GM18507 (cell line): ENCODE measurements at regions not wholly inside any gene's neighbourhood (a gene's known extent, or its start where the extent isn't known, plus 50 kb on each side); places are given as distances from the start of the nearest gene placed in this dataset.

ENCODE experiments used
- DNase-seq: peaks from one replicate; pipeline ENCODE4 v3.0.0; 2011; ENCODE audit warnings: low read depth; ENCODE audit not compliant: insufficient read length; ENCODE audit errors: extremely low spot score
- FAIRE-seq: peaks from 2 replicates; lab custom pipeline; 2011; peaks lifted over from hg19 to GRCh38; lab: Jason Lieb, UNC

DNA sequence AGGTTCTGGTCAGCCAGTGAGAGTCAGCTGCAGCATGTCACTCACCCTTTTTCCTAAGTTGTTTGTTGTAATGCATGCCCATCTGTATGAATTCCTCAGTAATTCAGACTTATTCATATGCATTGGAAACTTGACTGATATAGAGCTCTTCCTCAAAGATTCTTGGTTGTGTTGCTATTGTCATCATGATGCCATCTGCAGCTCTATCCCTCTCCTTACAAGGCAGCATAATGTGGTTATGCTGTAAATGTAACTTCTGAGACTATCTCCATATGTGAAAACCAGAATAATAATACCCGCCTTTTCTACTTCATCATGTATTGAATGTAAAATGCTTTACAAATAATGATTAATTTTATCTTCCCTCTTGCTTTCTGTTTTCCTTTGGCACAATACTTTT is 252.6 kb upstream of the MTPN start:
- FAIRE-seq, result no peak
- no peak for DNase-seq

GRCh38 chr7:136228171-136228570 is 251.0 kb upstream of the MTPN start:
- DNase-seq (no peak), FAIRE-seq (no peak)

- FAIRE-seq (no peak), DNase-seq (no peak)
These were observed 237.2 kb upstream of the MTPN start for GRCh38 chr7:136214356-136214755.

DNA sequence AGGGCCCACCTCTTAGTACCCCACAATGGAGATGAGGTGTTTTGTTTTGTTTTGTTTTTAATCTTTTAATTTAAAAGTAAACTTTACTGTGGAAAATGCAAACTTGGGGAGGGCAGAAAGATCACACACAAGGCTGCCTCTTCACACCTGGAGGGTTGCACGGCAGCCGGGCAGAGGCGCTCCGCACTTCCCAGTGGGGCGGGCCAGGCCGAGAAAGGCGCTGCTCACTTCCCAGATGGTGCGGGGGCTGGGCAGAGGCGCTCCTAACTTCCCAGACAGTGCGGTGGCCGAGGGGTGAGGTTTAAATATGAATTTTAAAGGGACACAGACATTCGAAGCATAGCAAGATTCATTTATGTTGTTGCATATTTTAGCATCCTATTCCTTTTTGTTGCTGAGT is 235.9 kb upstream of the MTPN start:
- FAIRE-seq (no peak), DNase-seq (no peak)

DNA sequence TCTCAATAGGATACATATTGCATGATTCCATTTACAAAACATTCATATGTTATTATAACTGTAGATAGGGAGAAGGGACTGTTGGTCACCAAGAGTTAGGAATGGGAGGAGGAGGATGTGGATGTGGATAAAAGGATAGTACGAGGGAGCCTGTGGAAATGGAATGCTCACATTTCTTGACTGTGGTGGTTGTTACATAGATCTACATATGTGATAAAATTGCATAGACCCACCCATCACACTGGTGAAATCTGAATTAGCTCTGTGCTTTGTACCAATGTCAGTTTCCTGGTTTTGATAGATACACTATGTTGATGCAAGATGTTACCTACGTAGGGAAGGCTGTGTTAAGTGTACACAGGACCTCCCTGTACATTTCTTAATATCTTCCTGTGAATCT is 233.5 kb upstream of the MTPN start:
- DNase-seq (no peak), FAIRE-seq (no peak)

- no peak for DNase-seq
- no peak for FAIRE-seq
These were observed 232.9 kb upstream of the MTPN start for GRCh38 chr7:136210079-136210478.

- FAIRE-seq, result no peak
These were observed 228.8 kb upstream of the MTPN start for GRCh38 chr7:136205956-136206355.

GRCh38 chr7:136198168-136198567 is 221.0 kb upstream of the MTPN start:
- no peak for FAIRE-seq
- no peak for DNase-seq

More at GRCh38 chr7:136205956-136206355, 228.8 kb upstream of the MTPN start:
- no peak for DNase-seq

- FAIRE-seq (no peak), DNase-seq (no peak)
These were observed 217.7 kb upstream of the MTPN start for GRCh38 chr7:136194878-136195277.

DNA sequence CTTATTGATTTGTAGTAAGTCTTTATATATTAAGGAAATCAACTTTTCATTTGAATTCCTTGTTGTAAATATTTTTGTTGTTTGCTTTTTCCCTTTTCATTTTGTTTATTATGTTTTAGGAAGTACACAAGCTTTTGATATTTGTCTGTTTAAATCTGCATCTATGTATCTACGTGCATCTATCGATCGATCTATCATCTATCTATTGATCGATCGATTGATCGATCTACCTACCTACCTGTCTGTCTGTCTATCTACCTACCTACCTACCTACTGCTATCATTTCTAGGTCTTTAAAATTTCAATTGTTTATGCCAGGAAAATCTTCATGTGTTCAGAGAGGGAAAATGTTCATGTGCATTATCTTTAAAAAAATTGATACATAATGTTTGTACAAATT is 216.8 kb upstream of the MTPN start:
- FAIRE-seq (no peak), DNase-seq (no peak)

DNA sequence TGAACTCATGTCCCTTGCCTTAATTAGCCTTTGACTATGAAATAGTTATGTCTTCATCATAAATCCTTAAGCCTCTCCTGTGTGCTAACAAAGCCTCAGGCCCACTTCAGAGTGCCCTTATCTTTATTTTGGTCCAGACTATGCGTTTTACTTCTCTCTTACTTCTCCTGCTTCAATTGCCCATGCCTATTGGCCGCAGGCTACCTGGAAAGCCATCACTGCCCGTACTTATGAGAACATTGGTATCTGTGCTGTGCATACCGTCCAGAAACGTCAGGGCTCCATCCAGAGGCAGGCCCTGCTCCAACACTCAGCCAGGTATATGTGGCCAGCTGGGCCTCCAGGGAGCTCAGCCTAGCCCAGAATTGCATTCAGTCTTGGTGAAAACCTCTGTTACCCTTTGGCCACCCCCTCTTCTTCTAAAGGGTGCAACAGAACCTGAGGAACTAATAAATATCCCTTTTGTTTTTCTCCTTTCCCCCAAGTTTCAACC is 212.4 kb upstream of the MTPN start:
- DNase-seq, result no peak
- no peak for FAIRE-seq

DNA sequence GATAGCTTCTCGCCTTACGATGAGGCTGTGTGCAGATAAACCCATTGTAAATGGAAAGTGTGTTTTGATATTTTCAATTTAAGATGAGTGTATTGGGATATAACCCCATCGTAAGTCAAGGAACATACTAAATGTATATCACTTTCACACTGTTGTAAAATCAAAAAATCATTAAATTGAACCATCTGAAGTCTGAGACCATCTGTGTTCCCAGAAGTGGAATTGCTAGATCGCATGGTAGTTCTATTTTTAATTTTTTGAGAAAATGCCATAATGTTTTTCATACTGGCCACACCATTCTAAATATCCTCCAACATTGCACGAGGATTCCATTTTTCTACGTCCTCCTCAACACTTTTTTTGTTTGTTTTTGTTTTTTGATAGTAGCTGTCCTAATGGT is 209.1 kb upstream of the MTPN start:
- no peak for FAIRE-seq

DNA sequence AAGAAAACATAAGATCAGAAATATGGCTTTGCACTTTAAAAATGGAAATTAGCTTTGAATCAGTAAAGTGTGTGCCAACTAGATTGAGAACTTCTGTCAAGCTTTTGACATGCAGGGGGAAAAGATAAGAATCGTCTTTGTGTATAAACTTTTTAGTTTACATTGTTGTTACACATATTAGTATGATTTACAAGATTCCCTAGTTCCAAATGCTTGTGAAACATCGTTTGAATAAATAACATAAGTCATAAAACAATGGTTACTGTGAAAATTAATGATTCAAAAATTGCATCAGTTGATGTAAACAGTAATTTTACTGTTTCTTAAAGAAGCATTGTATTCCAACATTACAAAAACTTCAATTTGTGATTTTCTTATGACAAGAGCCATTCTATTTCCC is 207.6 kb upstream of the MTPN start:
- no peak for FAIRE-seq
- no peak for DNase-seq

More for the DNA sequence above, 209.1 kb upstream of the MTPN start:
- DNase-seq, result no peak

- FAIRE-seq (no peak), DNase-seq (no peak)
These were observed 206.8 kb upstream of the MTPN start for GRCh38 chr7:136183981-136184380.

- no peak for FAIRE-seq
- no peak for DNase-seq
These were observed 203.8 kb upstream of the MTPN start for GRCh38 chr7:136180984-136181383.

GRCh38 chr7:136179851-136180721 is 202.9 kb upstream of the MTPN start:
- DNase-seq (no peak), FAIRE-seq (no peak)

- DNase-seq (no peak), FAIRE-seq (no peak)
These were observed 202.0 kb upstream of the MTPN start for GRCh38 chr7:136179154-136179553.

DNA sequence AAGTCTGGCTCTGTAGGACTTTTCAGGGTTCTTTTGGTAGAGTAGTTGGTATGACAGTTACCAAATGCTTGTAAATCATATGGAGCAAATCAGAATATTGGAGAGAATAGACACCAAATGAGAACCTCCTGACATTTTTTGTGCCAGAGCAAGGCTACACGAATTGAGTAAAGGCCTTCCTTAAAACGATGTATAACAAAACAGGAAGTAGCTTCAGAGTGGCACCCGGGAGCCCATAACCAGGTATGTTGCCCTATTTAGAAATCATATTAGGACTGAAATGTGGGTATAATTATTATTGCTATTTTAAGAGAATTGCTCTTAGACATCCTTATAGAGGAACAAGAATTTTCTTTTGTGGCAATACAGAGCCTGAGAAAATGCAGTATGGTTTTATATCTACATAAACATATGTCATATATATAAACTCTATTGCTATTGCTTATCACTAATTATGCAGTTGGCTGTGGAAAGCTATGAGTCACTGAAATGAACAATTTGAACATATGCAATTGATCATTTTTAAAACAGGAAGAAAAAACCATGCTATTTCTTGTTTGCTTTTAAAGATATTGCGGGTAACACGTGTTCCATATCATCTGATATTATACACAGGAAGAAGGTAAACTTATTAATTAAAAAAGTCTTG is 197.4 kb upstream of the MTPN start:
- FAIRE-seq (no peak), DNase-seq (no peak)

GRCh38 chr7:136173874-136174273 is 196.7 kb upstream of the MTPN start:
- DNase-seq, result no peak
- no peak for FAIRE-seq

GRCh38 chr7:136171233-136171632 is 194.1 kb upstream of the MTPN start:
- FAIRE-seq, result no peak
- DNase-seq, result no peak

DNA sequence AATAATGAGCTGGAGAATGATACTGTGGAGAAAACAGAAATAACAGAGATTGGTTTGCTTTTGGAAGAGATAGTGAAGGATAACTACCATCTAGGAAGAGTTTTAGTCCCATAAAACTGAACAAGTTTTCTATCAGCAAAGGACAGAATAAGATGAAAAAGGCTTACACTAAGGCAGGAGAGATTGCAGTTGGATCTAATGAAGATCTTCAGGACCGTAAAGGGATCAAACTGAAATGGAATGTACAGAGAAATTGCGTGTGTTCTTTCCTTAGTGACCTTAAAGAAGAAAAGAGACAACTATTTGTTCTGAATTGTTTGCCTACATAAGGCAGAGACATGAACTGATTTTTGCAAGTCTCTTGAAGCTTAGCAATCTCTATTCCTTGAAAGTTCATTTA is 191.7 kb upstream of the MTPN start:
- FAIRE-seq, result no peak
- DNase-seq, result no peak
